ENCODE measurements at regions not wholly inside any gene's neighbourhood (a gene's known extent, or its start where the extent isn't known, plus 50 kb on each side); places are given as distances from the start of the nearest gene placed in this dataset.

DNA sequence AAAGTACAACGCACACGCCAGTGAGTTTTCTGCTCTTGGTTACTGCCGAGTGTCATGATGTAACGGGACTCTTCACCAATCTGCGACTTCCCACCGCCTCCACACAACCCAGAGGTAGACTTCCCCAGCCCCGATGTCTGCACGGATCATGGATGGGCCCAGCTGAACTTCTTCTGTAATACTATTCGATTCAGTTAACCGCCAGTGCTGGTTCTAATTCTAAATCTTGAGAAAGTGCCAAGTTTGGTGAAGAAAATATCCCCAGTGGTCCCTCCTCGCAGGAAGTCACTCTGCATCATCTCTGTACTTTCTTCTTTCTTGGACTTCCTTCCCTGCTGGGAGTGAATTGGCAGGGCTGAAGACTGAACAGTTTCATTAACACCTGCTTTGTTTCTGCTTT is 77.6 kb upstream of the SLC35F4 start:
- H3K27ac ChIP-seq, result no peak overlapping the region
- H3K4me1 ChIP-seq, result peaks cover 8% of the 10 kb centered on the region
- H3K27me3 ChIP-seq, result no peaks in the 10 kb centered on the region
- peak in 1 of 2 experiments; percentile 19 for DNase-seq
- H3K9me3 ChIP-seq (replicated peaks), result no peaks in the 10 kb centered on the region
- no peak overlapping the region for H3K4me3 ChIP-seq
- no peaks in the 10 kb centered on the region for H3K36me3 ChIP-seq

DNA sequence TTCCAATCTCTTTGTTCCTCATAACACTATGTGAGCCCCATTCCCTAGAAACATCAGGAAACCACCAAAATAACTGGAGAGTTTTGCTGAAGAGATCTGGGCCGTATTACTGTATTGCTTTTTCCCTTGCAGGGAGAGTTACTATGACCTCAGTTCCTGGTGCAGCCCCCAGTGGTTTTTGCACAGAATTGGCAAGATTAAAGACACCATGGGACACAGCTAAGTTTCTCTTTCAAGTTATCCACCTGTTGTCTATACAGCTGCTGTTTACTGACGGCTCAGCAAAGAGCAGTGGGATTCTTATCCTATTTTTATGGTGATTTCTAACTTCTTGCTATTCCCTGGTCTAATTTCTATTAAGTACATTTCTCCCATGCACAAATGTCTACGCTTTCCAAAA is 77.1 kb upstream of the SLC35F4 start:
- H3K36me3 ChIP-seq, result no peaks in the 10 kb centered on the region
- H3K4me1 ChIP-seq, result peaks cover 8% of the 10 kb centered on the region
- H3K9me3 ChIP-seq (replicated peaks), result no peaks in the 10 kb centered on the region
- no peak overlapping the region for H3K4me3 ChIP-seq
- peak; percentile 19 to 58 for DNase-seq
- no peak overlapping the region for H3K27ac ChIP-seq
- no peaks in the 10 kb centered on the region for H3K27me3 ChIP-seq

- Histone ChIP-seq H3K27me3 (no peaks in the 10 kb centered on the region), H3K27ac (no peak overlapping the region), H3K36me3 (no peaks in the 10 kb centered on the region), H3K4me1 (peaks cover 8% of the 10 kb centered on the region), H3K4me3 (no peak overlapping the region), H3K9me3 (replicated peaks) (no peaks in the 10 kb centered on the region)
- DNase-seq, result no peak
Observed at GRCh38 chr14:57939084-57939483, 73.2 kb upstream of the SLC35F4 start.

- H3K9me3 ChIP-seq (replicated peaks), result no peaks in the 10 kb centered on the region
- H3K27ac ChIP-seq, result no peak overlapping the region
- DNase-seq, result no peak
- H3K27me3 ChIP-seq, result no peaks in the 10 kb centered on the region
- peaks cover 8% of the 10 kb centered on the region for H3K4me1 ChIP-seq
- H3K4me3 ChIP-seq, result no peak overlapping the region
- no peaks in the 10 kb centered on the region for H3K36me3 ChIP-seq
Observed at GRCh38 chr14:57938533-57938932, 72.6 kb upstream of the SLC35F4 start.

DNA sequence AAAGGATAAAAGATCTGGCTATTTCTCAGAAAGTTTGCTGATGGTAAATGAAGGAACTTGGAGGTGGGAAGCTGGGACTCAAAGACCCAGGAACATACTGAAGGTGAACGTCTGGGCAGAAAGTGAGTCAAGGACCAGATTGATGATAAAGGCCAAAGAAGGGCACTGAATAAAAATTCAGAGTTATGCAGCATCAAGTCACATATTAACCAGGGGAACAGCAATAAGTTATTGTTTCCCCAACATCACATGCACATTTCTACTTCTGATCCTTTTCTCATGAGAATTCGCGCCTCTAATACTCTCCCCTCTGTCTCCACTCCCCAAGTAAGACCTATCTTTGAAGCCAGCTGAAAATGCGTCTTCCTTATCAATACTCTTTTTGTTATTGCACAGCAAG is 71.8 kb upstream of the SLC35F4 start:
- H3K27me3 ChIP-seq, result no peaks in the 10 kb centered on the region
- DNase-seq, result no peak
- H3K27ac ChIP-seq, result no peak overlapping the region
- H3K4me1 ChIP-seq, result peaks cover 2% of the 10 kb centered on the region; the same call in 1 of the 2 replicates
- no peaks in the 10 kb centered on the region for H3K36me3 ChIP-seq
- no peaks in the 10 kb centered on the region for H3K9me3 ChIP-seq (replicated peaks)
- no peak overlapping the region for H3K4me3 ChIP-seq

DNA sequence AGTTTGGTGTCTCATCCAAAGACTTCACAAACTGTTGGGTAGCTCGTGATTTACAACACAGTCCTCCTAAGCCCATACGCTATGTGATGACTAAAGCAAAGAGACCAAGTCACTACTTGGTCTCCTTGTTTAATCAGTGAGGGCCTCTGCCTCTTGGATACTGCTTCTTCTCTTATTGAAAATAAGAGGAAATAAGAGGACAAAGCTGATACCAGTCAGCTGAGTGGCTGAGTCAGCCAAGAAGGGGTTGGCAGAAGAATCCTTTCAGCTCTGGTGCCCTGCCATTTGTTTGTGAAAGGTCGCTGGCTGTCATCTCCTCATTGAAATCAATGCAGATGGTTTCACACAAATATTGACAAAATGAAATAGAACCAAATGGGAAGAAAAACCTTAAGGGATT is 67.5 kb upstream of the SLC35F4 start:
- no peak overlapping the region for H3K4me3 ChIP-seq
- no peak overlapping the region for H3K27ac ChIP-seq
- DNase-seq, result no peak
- H3K9me3 ChIP-seq (replicated peaks), result no peaks in the 10 kb centered on the region
- no peaks in the 10 kb centered on the region for H3K4me1 ChIP-seq
- H3K36me3 ChIP-seq, result no peaks in the 10 kb centered on the region
- H3K27me3 ChIP-seq, result 0 out of 2 replicates have a peak, but pooled peaks cover 4% of the 10 kb centered on the region

GRCh38 chr14:57930241-57930975 is 64.5 kb upstream of the SLC35F4 start:
- Histone ChIP-seq H3K27ac (no peak overlapping the region), H3K9me3 (replicated peaks) (no peaks in the 10 kb centered on the region), H3K4me3 (no peak overlapping the region), H3K4me1 (no peaks in the 10 kb centered on the region), H3K36me3 (no peaks in the 10 kb centered on the region), H3K27me3 (0 out of 2 replicates have a peak, but pooled peaks cover 4% of the 10 kb centered on the region)
- no peak for DNase-seq

- no peaks in the 10 kb centered on the region for H3K4me1 ChIP-seq
- H3K9me3 ChIP-seq (replicated peaks), result no peaks in the 10 kb centered on the region
- 0 out of 2 replicates have a peak, but pooled peaks cover 4% of the 10 kb centered on the region for H3K27me3 ChIP-seq
- no peaks in the 10 kb centered on the region for H3K36me3 ChIP-seq
- no peak for DNase-seq
- no peak overlapping the region for H3K4me3 ChIP-seq
- H3K27ac ChIP-seq, result no peak overlapping the region
Observed at GRCh38 chr14:57928732-57929131, 62.8 kb upstream of the SLC35F4 start.

- no peak overlapping the region for H3K4me3 ChIP-seq
- no peak for DNase-seq
- H3K27ac ChIP-seq, result no peak overlapping the region
- H3K9me3 ChIP-seq (replicated peaks), result no peaks in the 10 kb centered on the region
- H3K36me3 ChIP-seq, result no peaks in the 10 kb centered on the region
- no peaks in the 10 kb centered on the region for H3K4me1 ChIP-seq
- H3K27me3 ChIP-seq, result no peaks in the 10 kb centered on the region
Observed at GRCh38 chr14:57921377-57921776, 55.5 kb upstream of the SLC35F4 start.

- Histone ChIP-seq H3K9me3 (replicated peaks) (no peaks in the 10 kb centered on the region), H3K27me3 (no peaks in the 10 kb centered on the region; the same call in 1 of the 2 replicates)
- DNase-seq, result no peak
Observed at GRCh38 chr14:57918791-57919190, 52.9 kb upstream of the SLC35F4 start.

More at GRCh38 chr14:57918791-57919190, 52.9 kb upstream of the SLC35F4 start:
- Histone ChIP-seq H3K4me1 (no peaks in the 10 kb centered on the region), H3K27ac (no peak overlapping the region), H3K4me3 (no peak overlapping the region), H3K36me3 (no peaks in the 10 kb centered on the region)
